ENCODE measurements at regions not wholly inside any gene's neighbourhood (a gene's known extent, or its start where the extent isn't known, plus 50 kb on each side); places are given as distances from the start of the nearest gene placed in this dataset.

DNA sequence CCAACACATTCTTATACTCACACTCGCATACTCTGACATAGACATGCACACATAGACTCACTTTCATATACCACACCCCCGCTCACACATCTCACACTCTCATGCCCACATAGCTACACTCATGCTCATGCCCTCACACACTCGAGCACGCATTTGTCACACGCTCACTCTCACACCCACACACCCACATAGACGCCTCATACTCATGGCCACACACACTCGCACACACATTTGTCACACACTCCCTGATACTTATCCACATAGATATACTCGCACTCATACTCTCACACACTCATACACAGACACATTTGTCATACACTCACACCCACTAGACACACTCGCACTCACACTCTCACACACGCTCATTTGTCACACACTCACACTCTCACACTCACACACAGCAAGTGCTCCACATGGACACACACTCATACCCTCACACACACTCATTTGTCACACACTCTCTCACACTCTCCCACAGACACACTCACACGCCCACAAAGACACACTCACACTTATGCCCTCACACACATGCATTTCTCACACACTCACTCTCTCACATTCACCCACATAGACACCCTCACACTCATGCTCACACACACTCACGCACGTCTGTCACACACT is 50.9 kb downstream of the TNP1 start:
- no peak for DNase-seq
- H3K27me3 Mint-ChIP-seq (ENCODE audit: low read depth) = no peaks in the 10 kb centered on the region
- ChIA-PET POLR2A (no interaction called here), CTCF (no interaction called here)
- no peak overlapping the region for H3K27ac Mint-ChIP-seq
- no peaks in the 10 kb centered on the region for H3K9me3 Mint-ChIP-seq (ENCODE audit: insufficient read depth)
- no peak overlapping the region for H3K4me3 Mint-ChIP-seq
- no peaks in the 10 kb centered on the region for H3K36me3 Mint-ChIP-seq (ENCODE audit: low read depth)
- H3K4me1 Mint-ChIP-seq (ENCODE audit: low read depth) = no peaks in the 10 kb centered on the region
- ATAC-seq = no peak

DNA sequence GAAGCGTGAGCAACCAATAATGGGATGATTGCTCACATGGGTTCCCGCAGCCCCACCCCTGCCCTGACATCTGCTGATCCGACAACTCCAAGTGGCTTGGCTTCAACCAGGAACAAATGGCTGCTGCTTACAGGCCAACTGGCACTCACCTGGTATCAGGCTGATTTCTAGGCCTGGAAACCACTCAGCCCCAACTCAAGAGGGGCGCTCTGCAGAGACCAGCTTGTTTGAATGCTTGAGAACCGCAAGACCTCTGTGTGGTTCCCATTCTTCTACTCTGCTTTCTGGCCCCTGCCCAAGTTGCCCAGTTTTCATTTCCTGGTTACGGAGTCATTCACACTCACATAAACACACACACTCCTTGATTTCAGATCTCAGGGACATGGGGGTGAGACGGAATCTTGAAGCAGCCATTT is 52.0 kb downstream of the TNP1 start:
- Mint-ChIP-seq H3K27ac (no peak overlapping the region), H3K36me3 (ENCODE audit: low read depth) (no peaks in the 10 kb centered on the region), H3K4me1 (ENCODE audit: low read depth) (no peaks in the 10 kb centered on the region), H3K9me3 (ENCODE audit: insufficient read depth) (no peaks in the 10 kb centered on the region), H3K4me3 (no peak overlapping the region), H3K27me3 (ENCODE audit: low read depth) (no peaks in the 10 kb centered on the region)
- POLR2A ChIA-PET = no interaction called here
- DNase-seq (no peak), ATAC-seq (no peak)
- CTCF ChIA-PET = no interaction called here

DNA sequence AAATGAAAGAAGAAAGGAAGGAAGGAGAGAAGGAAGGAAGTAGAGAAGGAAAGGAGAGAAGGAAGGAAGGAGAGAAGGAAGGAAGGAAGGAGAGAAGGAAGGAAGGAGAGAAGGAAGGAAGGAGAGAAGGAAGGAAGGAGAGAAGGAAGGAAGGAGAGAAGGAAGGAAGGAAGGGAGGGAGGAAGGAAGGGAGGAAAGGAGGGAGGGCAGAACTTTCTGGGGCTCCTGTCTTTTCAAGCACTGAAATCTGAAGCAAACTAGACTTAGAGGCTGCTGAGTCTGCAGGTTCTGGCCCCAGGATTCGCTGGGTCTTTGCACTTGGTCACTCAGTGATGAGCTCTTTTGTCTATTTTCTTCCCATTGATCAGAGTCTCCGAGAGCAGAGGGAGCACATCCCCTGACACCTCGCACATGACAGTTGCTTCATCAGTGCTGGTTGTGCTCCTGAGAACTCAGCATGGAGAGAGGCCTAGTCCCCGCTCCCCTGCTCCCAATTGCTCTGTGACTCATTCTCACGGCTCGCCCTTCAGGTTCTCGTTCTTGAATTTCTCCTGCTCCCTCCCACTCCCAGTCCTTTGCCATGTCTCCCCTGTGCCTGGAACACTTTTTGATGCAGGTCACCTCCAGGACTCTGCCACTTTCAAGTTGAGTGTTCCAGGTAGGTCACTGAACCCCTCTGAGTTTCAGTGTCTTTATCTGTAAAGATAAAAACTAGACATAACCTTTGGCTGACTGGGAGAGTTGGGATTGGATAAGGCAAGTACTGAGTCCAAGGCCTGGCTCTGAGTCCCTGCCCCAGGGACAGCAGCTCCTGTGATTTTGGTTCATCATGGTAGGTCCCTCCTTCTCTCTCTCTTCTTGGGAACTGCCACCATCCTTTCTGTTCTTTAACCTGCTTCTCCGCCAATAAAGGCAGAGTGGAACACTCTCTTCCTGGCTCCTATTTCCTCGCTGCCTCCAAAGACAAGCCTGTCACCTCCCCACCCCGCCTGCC is 55.2 kb downstream of the TNP1 start:
- Mint-ChIP-seq H3K9me3 (ENCODE audit: insufficient read depth) (no peaks in the 10 kb centered on the region), H3K27ac (no peak overlapping the region), H3K4me1 (ENCODE audit: low read depth) (no peaks in the 10 kb centered on the region), H3K4me3 (no peak overlapping the region), H3K36me3 (ENCODE audit: low read depth) (no peaks in the 10 kb centered on the region), H3K27me3 (ENCODE audit: low read depth) (no peaks in the 10 kb centered on the region)
- POLR2A ChIA-PET = no interaction called here
- CTCF ChIA-PET = no interaction called here
- no peak for DNase-seq
- no peak for ATAC-seq

DNA sequence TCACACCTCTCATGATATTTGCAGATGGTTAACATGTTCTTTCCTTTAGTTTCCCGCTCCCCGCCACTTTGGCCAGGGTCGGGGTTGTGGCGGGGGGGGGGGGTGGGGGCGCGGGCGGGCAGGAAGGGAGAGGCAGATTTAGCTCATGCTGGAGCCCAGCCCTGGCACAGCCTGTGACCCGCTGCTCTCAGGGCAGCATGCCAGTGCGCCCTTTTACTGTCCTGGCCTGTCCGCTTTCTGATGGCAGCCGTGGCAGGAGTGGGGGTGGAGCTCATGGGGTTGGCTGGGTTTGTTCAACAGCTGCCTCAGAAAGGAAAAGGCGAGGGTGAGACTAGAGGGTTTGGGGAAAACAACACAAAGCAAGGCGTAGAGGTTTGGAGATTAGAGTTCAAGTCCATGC is 56.1 kb downstream of the TNP1 start:
- no peaks in the 10 kb centered on the region for H3K4me1 Mint-ChIP-seq (ENCODE audit: low read depth)
- ATAC-seq = no peak

DNA sequence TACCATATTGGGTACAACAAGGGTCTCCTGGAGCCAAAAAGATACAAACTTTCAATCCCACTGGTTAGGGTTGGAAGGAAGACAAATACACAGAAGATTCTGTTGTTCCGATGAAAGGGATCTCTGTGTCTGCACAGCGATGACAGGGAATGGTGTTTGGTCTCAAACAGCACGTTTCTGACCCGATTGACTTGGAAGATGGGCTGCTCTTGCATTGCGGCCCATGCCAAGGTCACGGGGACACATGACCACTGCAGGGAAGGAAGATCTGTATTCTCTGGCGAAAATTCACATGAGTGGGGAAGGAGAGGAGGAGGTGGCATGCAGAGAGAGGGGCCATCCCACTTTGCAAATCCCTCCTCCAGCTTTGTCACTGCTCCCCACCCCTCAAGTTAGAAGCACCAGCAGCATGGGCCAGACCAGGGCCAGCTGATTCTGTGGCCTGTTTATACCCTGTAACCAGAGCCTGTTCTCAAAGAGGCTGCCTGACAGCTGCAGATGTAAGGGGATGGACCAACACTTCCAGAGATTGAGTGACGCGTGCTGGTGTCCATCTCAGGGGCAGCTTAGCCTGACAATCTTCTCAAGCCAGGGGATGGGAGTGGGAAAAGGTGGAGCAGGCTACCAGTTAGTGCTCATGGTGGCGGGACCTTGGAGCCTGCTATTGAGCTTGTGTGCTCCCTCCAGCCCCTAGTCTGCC is 57.2 kb downstream of the TNP1 start:
- ChIA-PET CTCF (no interaction called here), POLR2A (no interaction called here)
- H3K36me3 Mint-ChIP-seq (ENCODE audit: low read depth) = no peaks in the 10 kb centered on the region
- H3K27me3 Mint-ChIP-seq (ENCODE audit: low read depth) = peaks cover 5% of the 10 kb centered on the region
- no peak overlapping the region for H3K4me3 Mint-ChIP-seq
- no peak for DNase-seq
- no peak for ATAC-seq
- peak overlapping the region; percentile 8 for H3K27ac Mint-ChIP-seq
- H3K9me3 Mint-ChIP-seq (ENCODE audit: insufficient read depth) = no peaks in the 10 kb centered on the region
- no peaks in the 10 kb centered on the region for H3K4me1 Mint-ChIP-seq (ENCODE audit: low read depth)

More for the DNA sequence above, 56.1 kb downstream of the TNP1 start:
- DNase-seq = no peak
- H3K36me3 Mint-ChIP-seq (ENCODE audit: low read depth) = no peaks in the 10 kb centered on the region
- ChIA-PET POLR2A (no interaction called here), CTCF (no interaction called here)
- H3K4me3 Mint-ChIP-seq = no peak overlapping the region
- H3K27ac Mint-ChIP-seq = no peak overlapping the region
- peaks cover under 1% of the 10 kb centered on the region for H3K27me3 Mint-ChIP-seq (ENCODE audit: low read depth)
- no peaks in the 10 kb centered on the region for H3K9me3 Mint-ChIP-seq (ENCODE audit: insufficient read depth)

DNA sequence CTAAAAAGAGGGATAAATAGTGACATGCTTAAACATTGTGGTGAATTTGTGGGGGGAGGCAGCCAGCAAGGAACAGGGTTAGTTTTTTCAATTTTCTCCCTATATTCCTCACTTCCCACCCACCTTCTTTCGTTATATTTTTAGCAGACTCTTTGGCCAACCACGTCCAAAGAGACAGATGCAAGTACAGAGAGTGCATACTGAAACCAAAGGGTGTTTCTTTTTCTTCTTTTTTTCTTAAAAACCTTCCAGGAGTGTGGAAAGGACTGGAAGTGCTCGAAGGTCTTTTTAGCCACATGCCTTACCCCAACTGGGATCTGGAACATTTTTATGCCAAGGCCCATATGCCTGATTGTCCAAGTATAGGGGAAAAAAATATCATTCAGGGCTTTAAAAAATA is 59.0 kb downstream of the TNP1 start:
- H3K4me3 Mint-ChIP-seq = no peak overlapping the region
- no peaks in the 10 kb centered on the region for H3K9me3 Mint-ChIP-seq (ENCODE audit: insufficient read depth)
- DNase-seq (no peak), ATAC-seq (no peak)
- H3K27ac Mint-ChIP-seq = no peak overlapping the region
- no peaks in the 10 kb centered on the region for H3K36me3 Mint-ChIP-seq (ENCODE audit: low read depth)
- H3K27me3 Mint-ChIP-seq (ENCODE audit: low read depth) = peaks cover 5% of the 10 kb centered on the region
- ChIA-PET CTCF (no interaction called here), POLR2A (no interaction called here)
- H3K4me1 Mint-ChIP-seq (ENCODE audit: low read depth) = no peaks in the 10 kb centered on the region

DNA sequence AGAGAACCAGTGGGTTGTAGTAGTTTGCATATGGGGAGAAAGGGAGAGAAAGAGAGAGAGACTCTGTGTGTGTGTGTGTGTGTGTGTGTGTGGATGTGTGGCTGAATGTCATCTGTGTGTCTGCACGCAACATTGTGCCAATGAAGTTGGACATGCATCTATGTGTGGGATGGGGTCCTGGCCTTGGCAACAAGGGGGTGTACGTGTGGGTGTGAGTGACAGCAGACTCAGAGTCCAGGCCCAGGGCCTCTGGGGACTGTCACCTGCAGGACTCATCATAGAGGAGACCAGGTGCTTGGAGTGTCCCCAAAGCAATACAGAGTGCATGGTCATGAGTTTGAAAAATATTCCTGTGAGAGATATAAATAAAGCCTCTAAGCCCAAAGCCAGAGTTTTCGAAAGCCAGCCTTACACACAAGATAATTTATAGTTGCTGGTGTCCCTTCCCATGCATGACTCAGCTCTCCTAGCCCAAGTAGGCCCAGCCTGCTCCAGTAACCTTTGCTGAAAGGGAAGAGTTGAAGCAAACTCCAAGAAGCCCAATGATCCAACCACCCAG is 59.9 kb downstream of the TNP1 start:
- CTCF ChIA-PET = no interaction called here
- Mint-ChIP-seq H3K36me3 (ENCODE audit: low read depth) (no peaks in the 10 kb centered on the region), H3K4me1 (ENCODE audit: low read depth) (no peaks in the 10 kb centered on the region), H3K9me3 (ENCODE audit: insufficient read depth) (no peaks in the 10 kb centered on the region), H3K27ac (no peak overlapping the region), H3K4me3 (no peak overlapping the region), H3K27me3 (ENCODE audit: low read depth) (peaks cover 6% of the 10 kb centered on the region)
- ATAC-seq = no peak
- no peak for DNase-seq
- POLR2A ChIA-PET = no interaction called here

DNA sequence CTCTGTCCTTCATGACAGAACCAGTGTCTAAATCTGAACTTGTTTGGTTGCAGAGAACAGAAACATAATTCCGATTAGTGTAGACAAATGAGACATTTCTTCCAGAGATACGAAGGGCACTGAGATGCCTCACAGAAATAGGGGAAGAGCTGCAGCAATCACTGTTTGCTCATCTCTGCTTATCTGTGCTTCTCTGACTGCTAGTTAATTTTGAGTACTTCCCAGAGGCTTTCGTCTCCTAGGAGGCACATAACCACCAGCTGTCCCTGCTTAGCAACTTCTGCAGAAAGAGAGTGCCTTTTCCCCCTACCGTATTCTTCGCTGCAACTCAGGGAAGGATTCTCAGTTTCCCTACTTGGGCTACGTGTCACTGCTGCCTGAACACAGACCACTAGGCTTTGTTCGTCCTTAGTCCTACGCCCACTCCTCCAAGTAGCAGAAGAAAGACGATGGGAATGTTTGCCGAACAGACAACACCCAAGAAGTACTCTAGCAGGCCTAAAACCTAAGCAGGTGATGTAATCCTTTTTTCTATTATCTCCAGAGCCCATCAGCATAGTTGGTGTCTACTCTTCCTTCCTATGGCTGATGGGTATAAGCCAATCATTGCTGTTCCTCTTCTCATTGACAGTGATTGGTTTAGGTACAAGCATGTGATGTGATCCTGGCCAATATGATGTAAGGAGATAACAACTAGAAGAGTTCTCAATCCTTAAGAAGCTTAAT is 63.6 kb downstream of the TNP1 start:
- DNase-seq (no peak), ATAC-seq (no peak)
- Mint-ChIP-seq H3K4me1 (ENCODE audit: low read depth) (no peaks in the 10 kb centered on the region), H3K27me3 (ENCODE audit: low read depth) (peaks cover 9% of the 10 kb centered on the region), H3K36me3 (ENCODE audit: low read depth) (no peaks in the 10 kb centered on the region), H3K9me3 (ENCODE audit: insufficient read depth) (no peaks in the 10 kb centered on the region), H3K4me3 (no peak overlapping the region), H3K27ac (no peak overlapping the region)
- POLR2A ChIA-PET = no interaction called here
- CTCF ChIA-PET = no interaction called here

DNA sequence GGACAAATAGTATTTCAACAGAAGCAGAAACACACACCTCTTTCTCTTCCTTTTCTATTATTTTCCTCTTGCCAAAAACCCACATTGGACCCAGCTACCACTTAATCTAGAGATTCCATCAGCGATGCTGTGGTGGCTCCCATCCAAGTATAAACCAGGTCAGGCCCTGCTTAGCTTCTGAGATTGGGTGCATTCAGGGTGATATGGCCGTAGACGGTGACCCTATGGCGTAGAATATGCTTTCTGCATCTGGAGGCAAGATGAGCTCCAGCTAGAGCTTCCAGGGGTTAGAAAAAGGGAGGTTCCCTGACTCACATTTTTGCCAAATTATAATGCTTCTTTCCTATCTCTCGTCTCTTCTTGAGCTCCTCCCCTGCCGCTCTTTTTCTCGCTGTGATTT is 66.5 kb downstream of the TNP1 start:
- ChIA-PET CTCF (no interaction called here), POLR2A (no interaction called here)
- ATAC-seq (no peak), DNase-seq (no peak)
- Mint-ChIP-seq H3K36me3 (ENCODE audit: low read depth) (no peaks in the 10 kb centered on the region), H3K9me3 (ENCODE audit: insufficient read depth) (no peaks in the 10 kb centered on the region), H3K27me3 (ENCODE audit: low read depth) (peaks cover 5% of the 10 kb centered on the region), H3K4me3 (no peak overlapping the region), H3K27ac (no peak overlapping the region), H3K4me1 (ENCODE audit: low read depth) (no peaks in the 10 kb centered on the region)

DNA sequence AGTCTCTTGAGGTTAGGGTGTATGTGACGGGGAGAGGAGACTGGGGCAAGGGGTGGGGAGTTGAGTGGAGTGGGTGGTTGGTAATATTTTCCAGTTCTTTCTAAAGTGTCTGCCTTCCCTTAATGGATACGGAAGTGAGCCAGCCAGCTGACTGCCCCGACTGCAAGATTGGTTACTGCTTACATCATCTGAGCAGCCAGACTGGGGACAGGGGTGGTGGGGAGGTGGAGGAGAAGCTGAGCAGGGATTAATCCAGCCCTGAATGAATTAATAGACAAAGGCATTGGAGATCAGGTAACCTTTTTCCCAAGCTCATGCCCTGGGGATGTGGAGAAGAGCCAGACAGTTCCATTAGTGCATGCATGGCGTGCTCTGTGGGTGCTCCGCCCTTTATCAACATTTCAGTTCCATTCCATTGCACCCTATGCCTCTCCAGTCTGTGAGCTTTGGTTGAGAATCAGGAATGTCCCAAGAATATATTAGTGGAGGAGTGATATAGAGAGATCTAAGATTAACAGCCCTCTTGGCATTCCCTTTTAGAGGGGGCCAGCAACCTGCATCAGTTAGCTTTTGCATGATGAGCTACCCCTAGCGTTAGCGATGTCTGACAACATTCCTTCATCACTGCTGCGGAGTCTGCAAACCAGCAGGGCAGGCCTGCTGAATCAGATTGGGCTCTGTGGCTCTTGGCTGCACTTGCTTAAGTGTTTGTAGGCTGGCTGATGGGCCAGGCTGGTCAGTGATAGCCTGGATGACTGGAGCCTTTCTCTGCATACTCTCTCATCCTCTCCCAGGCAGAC is 67.4 kb downstream of the TNP1 start:
- POLR2A ChIA-PET = no interaction called here
- no peaks in the 10 kb centered on the region for H3K36me3 Mint-ChIP-seq (ENCODE audit: low read depth)
- ATAC-seq (no peak), DNase-seq (no peak)
- no peak overlapping the region for H3K4me3 Mint-ChIP-seq
- H3K27ac Mint-ChIP-seq = no peak overlapping the region
- CTCF ChIA-PET = no interaction called here
- no peaks in the 10 kb centered on the region for H3K4me1 Mint-ChIP-seq (ENCODE audit: low read depth)
- peaks cover 4% of the 10 kb centered on the region for H3K27me3 Mint-ChIP-seq (ENCODE audit: low read depth)
- no peaks in the 10 kb centered on the region for H3K9me3 Mint-ChIP-seq (ENCODE audit: insufficient read depth)

DNA sequence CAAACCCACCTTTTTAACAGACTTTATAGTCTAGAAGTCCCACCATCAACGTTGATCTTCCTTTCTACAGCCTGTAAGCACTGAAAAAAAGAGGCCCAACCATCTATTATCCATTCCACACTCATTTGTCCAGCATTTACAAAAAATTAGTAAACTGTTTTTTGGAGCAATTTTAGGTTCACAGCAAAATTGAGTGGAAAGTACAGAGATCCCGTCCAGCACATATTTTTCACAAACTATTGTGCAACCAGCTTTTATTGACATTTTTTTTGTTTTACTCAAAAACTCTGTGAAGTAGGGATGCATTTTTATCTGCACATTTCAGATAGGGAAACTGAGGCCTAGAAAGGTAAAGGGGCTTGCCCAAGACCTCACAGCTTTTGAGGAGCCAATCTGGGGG is 68.6 kb downstream of the TNP1 start:
- H3K36me3 Mint-ChIP-seq (ENCODE audit: low read depth) = no peaks in the 10 kb centered on the region
- H3K4me3 Mint-ChIP-seq = no peak overlapping the region
- no peak for DNase-seq
- peaks cover 4% of the 10 kb centered on the region for H3K27me3 Mint-ChIP-seq (ENCODE audit: low read depth)
- H3K9me3 Mint-ChIP-seq (ENCODE audit: insufficient read depth) = no peaks in the 10 kb centered on the region
- no peak for ATAC-seq
- POLR2A ChIA-PET = no interaction called here
- no peaks in the 10 kb centered on the region for H3K4me1 Mint-ChIP-seq (ENCODE audit: low read depth)
- CTCF ChIA-PET = no interaction called here
- no peak overlapping the region for H3K27ac Mint-ChIP-seq
